ENCODE measurements at regions not wholly inside any gene's neighbourhood (a gene's known extent, or its start where the extent isn't known, plus 50 kb on each side); places are given as distances from the start of the nearest gene placed in this dataset.

GRCh38 chr7:86980223-86980622 lies 79.2 kb downstream of the ELAPOR2 start:
- no peak for DNase-seq (ENCODE audit: low read depth)
- no peak for TF ChIP-seq CTCF (conservative IDR thresholded peaks at IDR 0.05; ENCODE audit: low read length)
- H3K4me3 ChIP-seq (ENCODE audit: low read length) = no peak overlapping the region

- no peak overlapping the region for H3K4me3 ChIP-seq (ENCODE audit: low read length)
- no peak for TF ChIP-seq CTCF (conservative IDR thresholded peaks at IDR 0.05; ENCODE audit: low read length)
- DNase-seq (ENCODE audit: low read depth) = no peak
Measured at GRCh38 chr7:86978808-86979506, 80.5 kb downstream of the ELAPOR2 start.

- no peak overlapping the region for H3K4me3 ChIP-seq (ENCODE audit: low read length)
- DNase-seq (ENCODE audit: low read depth) = no peak
- no peak for TF ChIP-seq CTCF (conservative IDR thresholded peaks at IDR 0.05; ENCODE audit: low read length)
Measured at GRCh38 chr7:86976958-86977357, 82.5 kb downstream of the ELAPOR2 start.

- no peak for DNase-seq (ENCODE audit: low read depth)
- no peak for TF ChIP-seq CTCF (conservative IDR thresholded peaks at IDR 0.05; ENCODE audit: low read length)
- no peak overlapping the region for H3K4me3 ChIP-seq (ENCODE audit: low read length)
Measured at GRCh38 chr7:86975914-86976313, 83.5 kb downstream of the ELAPOR2 start.

GRCh38 chr7:86975449-86975848 lies 84.0 kb downstream of the ELAPOR2 start:
- DNase-seq (ENCODE audit: low read depth) = no peak
- TF ChIP-seq CTCF (conservative IDR thresholded peaks at IDR 0.05; ENCODE audit: low read length) = no peak
- H3K4me3 ChIP-seq (ENCODE audit: low read length) = no peak overlapping the region

- no peak for TF ChIP-seq CTCF (conservative IDR thresholded peaks at IDR 0.05; ENCODE audit: low read length)
- H3K4me3 ChIP-seq (ENCODE audit: low read length) = no peak overlapping the region
- DNase-seq (ENCODE audit: low read depth) = no peak
Measured at GRCh38 chr7:86972072-86972471, 87.4 kb downstream of the ELAPOR2 start.

- TF ChIP-seq CTCF (conservative IDR thresholded peaks at IDR 0.05; ENCODE audit: low read length) = no peak
- no peak overlapping the region for H3K4me3 ChIP-seq (ENCODE audit: low read length)
- DNase-seq (ENCODE audit: low read depth) = no peak
Measured at GRCh38 chr7:86970986-86971385, 88.5 kb downstream of the ELAPOR2 start.
